OCI-M2 (cell line): ENCODE measurements at regions not wholly inside any gene's neighbourhood (a gene's known extent, or its start where the extent isn't known, plus 50 kb on each side); places are given as distances from the start of the nearest gene placed in this dataset.
"Not testable (repeated sequence)": the region's sequence is repeated elsewhere in the genome, so short reads cannot be mapped to it uniquely, and the experiment has no call there.

Experiments
- DNase-seq: peaks from one replicate; lab custom pipeline; 2025; ENCODE audit not compliant: unreplicated experiment; lab: John Stamatoyannopoulos, UW

DNA sequence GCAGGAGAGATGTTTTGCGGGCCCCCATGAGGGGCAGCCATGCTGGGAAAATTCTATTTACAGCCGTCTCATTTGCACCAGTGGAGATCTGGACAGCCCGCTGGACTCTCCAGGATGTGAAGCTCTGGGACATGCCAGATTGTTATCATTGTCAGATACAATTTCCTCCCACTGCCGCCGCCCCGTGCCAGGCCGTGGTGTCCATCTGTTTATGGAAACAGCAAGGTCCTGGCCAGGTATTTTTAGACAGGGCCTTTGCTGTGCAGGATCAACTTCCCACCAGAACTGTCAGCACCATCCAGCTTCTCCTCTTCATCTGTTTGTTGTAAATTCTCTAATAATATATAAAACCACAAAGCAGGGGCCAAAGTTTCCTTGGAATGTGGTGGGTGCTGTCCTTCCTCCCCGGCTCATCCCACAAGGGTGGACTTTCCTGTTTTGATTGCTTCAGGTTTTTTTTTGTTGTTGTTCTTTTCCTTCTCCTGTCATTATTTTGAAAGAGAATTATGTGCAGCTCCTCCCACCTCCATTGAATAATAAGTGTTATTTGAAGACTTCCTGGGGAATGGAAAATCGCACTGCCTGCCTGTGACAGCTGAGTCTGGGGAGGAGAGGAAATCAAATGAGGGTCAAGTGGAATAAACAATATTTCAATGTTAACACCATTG, 398.1 kb downstream of the TNS1 start:
- no peak for DNase-seq

DNA sequence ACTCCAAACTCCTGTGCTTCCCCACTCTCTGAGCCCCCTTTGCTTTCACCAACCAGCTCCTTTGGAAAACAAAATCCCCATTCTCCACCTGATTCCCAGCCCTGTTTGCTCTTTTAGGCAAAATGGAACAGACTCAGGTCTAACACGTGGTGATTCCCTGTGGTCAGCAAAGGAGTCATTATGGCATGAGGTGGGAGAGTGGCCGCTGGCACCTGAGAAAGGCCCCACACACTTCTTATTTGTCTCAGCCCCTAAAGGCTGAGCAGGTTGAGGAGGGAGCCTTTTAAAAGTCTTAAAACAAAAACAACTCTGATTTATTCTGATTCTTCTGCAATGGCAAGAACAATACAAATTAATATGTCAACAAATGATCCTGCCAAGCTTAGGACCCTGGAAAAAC, 401.2 kb downstream of the TNS1 start:
- no peak for DNase-seq

GRCh38 chr2:217599906-217600305, 402.9 kb downstream of the TNS1 start:
- DNase-seq, result no peak

DNA sequence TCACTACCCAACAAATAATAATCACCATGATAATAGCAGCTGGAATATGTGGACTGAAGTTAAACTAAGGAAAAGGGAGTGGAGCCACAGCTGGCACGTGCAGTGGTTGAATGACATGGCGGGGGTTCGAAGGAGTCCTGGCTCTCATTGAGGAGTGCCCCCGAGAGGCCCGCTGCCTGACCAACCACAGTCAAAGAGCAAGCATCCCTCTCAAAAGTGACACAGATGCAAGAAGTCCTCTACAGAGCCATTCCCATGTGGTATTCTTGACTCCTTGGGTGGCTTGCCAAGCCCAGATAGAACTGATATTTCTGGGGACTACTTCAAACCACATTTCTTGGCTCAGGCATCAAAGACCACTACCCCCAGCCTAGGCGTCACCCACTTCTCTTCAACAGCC, 405.1 kb downstream of the TNS1 start:
- DNase-seq, result no peak

DNA sequence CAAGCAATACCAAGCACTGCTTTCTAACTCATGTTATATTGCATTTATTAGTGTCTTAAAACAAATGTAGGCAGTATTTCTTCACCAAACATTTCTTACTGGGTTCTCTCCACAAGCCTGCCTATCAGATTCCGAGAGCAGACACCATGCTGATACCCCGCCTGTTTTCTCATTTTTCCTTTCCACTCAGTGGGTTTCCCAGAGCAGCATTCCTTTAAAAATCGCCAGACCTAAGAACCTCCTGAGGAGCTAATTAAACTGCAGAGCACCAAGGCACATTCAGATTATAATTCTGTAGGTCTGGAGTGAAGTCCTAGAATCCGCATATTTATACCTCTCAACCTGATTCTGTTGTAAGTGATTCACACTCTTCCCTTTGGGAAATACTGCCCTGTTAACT, 405.6 kb downstream of the TNS1 start:
- no peak for DNase-seq

DNA sequence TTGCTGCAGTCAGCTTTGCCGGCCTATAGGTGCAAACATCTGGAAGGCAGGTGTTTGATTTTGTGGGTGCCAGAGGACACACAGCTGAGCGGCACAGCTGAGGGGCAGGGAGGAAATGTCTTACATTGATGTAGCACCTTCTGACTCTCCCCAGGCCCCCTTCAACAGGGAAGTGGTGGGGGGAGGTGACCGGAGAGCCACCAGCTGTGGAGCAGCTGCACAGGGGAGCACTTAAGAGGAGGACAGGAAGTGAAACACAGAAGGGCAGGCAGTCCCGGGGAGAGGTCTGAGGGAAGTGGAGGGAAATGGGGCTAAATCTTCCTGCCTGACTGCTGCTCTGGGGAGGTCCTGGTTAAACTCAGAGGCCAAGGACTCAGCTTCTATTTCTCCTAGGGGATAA, 409.1 kb downstream of the TNS1 start:
- no peak for DNase-seq

DNA sequence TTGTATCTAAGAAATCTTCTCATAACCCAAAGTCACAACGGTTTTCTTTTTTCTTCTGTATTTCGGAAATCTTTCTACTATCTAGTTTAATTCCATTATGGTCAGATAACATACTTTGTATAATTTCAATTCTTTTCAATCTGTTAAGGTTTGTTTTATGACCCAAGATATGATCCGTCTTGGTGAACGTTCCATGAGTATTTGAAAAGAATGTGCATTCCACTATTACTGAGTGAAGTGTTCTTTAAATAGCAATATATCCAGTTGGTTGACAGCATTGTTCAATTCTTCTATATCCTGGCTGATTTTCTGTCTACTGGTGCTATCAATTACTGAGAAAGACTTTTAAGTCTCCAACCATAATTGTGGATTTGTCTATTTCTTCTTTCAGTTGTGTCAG, 414.5 kb downstream of the TNS1 start:
- DNase-seq, result no peak

- no peak for DNase-seq
Observed at GRCh38 chr2:217585362-217585761, 417.4 kb downstream of the TNS1 start.

DNA sequence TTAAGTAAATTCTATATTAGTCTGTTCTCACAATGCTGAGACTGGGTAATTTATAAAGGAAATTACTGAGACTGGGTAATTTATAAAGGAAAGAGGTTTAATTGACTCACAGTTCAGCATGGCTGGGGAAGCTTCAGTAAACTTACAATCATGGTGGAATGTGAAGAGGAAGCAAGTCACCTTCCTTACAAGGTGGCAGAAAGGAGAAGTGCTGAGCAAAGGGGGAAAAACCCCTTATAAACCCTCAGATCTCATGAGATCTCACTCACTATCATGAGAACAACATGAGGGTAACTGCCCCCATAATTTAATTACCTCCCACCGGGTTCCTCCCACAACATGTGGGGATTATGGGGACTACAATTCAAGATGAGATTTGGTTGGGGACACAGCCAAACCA, 422.4 kb downstream of the TNS1 start:
- DNase-seq, result not testable (repeated sequence)

DNA sequence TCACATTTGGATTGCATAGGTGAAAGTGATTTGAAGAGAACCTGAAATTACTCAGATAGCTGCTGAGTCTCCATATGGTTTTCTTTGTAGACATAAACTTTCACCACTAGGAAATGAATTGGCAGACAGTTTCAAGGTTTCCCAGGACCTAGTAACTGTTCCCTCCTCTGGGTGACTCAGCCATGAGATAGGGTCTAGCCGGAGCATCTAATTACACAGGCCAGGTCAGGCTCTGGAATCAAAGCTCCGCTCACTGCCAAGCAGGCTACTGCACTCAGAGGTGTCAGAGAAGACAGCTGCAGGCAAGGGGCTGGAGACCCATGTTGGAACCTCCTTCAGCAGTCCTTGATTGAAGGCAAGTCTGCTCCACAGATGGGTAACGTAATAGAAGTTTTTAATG, 429.2 kb downstream of the TNS1 start:
- no peak for DNase-seq

- DNase-seq, result no peak
Observed at GRCh38 chr2:217570394-217570793, 432.4 kb downstream of the TNS1 start.

- DNase-seq, result no peak
Observed at GRCh38 chr2:217568289-217568971, 434.4 kb downstream of the TNS1 start.

DNA sequence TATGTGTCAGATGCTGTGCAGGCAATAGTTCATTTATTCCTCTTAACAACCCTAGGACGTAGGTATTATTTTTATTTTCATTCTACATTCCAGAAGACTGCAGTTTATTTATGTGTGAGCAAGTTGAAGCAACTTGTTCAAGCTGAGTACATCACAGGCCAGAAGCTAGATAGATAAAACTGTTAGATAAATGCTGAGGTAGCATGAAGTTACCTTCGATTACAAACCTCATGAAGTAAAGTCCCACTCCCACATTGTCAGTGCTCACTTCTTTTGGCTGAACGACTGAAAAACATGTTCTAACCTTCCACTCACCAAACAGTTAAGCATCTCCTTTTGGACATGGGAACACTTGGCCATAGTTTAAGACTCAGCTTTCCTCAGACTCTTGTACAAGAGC, 439.2 kb downstream of the TNS1 start:
- no peak for DNase-seq

- DNase-seq, result no peak
Observed at GRCh38 chr2:217562871-217563480, 439.8 kb downstream of the TNS1 start.

GRCh38 chr2:217559084-217559483, 443.7 kb downstream of the TNS1 start:
- DNase-seq, result no peak

DNA sequence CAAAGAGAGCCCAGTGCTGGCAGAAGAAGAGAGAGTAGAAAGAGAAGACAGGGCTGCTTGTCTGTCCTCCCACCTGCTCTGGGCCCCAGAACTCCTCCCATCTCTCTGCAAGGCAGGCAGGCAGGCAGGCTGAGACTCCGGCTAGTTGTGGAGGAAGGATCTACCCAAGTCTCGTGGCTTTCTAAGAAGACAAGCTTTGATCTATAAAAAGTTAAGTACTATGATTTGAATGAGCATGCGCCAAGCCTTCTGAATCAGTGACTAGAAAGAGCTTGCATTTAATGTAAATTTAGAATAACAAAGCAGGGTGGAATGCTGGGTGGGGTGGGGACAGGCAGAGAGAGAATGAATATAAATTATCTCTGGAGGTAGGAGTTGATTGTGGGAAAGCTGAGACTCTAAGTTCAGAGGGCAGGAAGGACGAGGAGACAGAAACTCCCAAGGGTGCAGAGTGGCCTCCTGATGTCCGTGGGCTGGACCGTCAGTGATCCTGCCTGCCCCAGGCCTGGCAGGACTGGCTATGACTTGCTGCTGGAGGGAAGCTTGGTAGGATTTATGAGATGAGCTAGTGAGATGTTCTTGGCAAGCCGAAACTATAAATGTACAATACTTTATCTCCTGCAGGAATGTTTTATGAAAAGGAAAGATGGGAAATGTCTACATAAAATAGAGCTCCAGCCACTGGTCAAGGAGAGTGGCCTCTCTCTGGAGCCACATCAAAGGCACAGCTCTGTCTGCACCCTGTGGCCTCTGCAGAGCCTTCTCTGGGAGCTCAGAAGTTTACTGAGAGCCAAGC, 447.5 kb downstream of the TNS1 start:
- no peak for DNase-seq

DNA sequence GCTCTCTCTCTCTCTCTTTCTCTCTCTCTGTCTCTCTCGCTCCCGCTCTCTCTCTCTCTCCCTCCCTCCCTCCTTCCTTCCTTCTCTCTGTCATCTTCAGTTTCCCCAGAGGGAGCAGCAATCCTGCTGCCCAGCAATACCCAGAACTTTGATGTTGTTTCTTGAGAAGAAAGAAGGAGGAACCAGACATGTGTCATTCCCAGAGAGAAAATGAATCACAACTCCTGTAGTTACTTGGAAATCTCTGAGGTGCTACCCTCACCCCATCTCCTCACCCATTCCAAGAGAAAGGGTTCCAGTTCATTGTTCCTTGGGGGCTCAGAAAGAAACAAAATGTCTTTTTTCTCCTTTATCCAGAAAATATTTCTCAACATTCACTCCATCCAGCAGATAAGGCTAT, 449.1 kb downstream of the TNS1 start:
- no peak for DNase-seq

GRCh38 chr2:217553202-217553601, 449.6 kb downstream of the TNS1 start:
- DNase-seq, result no peak

GRCh38 chr2:217552081-217552480, 450.7 kb downstream of the TNS1 start:
- DNase-seq, result no peak

- DNase-seq, result no peak
Observed at GRCh38 chr2:217551252-217551899, 451.4 kb downstream of the TNS1 start.

DNA sequence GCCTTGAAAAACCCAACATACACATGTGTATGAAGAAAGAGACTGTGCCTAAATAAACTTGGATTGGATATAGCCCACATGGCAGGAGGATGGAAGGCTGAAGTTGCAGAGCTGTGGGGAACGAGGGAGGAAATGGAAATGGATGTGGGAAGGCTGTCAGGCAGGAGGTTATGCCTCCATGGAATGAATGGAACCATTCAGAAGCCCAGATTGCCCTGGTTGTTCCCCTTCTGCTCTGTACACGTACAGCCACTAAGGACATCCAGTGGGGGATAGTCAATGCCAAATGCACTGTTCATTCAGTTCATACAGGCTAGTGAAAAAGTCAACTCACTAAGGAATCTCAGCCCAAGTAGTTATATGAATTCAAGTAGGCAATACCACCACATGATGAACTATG, 463.7 kb downstream of the TNS1 start:
- DNase-seq, result no peak
